GM20000 (cell line): ENCODE measurements at regions not wholly inside any gene's neighbourhood (a gene's known extent, or its start where the extent isn't known, plus 50 kb on each side); places are given as distances from the start of the nearest gene placed in this dataset.
"Not testable (repeated sequence)": the region's sequence is repeated elsewhere in the genome, so short reads cannot be mapped to it uniquely, and the experiment has no call there.

Experiments
- DNase-seq: peaks from one replicate; pipeline ENCODE4 v3.0.0; 2012; ENCODE audit warnings: low spot score
- CTCF ChIP-seq: IDR thresholded peaks from 2 replicates; pipeline ENCODE4 v1.5.1; 2012; ENCODE audit warnings: mild to moderate bottlenecking, control low read depth; ENCODE audit errors: extremely low read depth, missing control alignments

- no peak for DNase-seq
- TF ChIP-seq CTCF, result no peak
Observed at GRCh38 chr1:73467731-73468130, 730.2 kb downstream of the LRRIQ3 start.

GRCh38 chr1:73463873-73464272 is 734.1 kb downstream of the LRRIQ3 start:
- DNase-seq, result no peak
- TF ChIP-seq CTCF, result no peak

- DNase-seq, result no peak
- TF ChIP-seq CTCF, result no peak
Observed at GRCh38 chr1:73452522-73452921, 745.5 kb downstream of the LRRIQ3 start.

- DNase-seq, result not testable (repeated sequence)
Observed at GRCh38 chr1:73450668-73451067, 747.3 kb downstream of the LRRIQ3 start.

- no peak for TF ChIP-seq CTCF
- DNase-seq, result no peak
Observed at GRCh38 chr1:73411479-73411878, 786.5 kb downstream of the LRRIQ3 start.

GRCh38 chr1:73401666-73402065 is 796.3 kb downstream of the LRRIQ3 start:
- DNase-seq, result no peak
- no peak for TF ChIP-seq CTCF

GRCh38 chr1:73382966-73383365 is 815.0 kb downstream of the LRRIQ3 start:
- TF ChIP-seq CTCF, result no peak

GRCh38 chr1:73366734-73367413 is 831.1 kb downstream of the LRRIQ3 start:
- DNase-seq, result no peak

More at GRCh38 chr1:73382966-73383365, 815.0 kb downstream of the LRRIQ3 start:
- no peak for DNase-seq

More at GRCh38 chr1:73366734-73367413, 831.1 kb downstream of the LRRIQ3 start:
- no peak for TF ChIP-seq CTCF
